Natural killer cell (primary cell): ENCODE measurements at regions not wholly inside any gene's neighbourhood (a gene's known extent, or its start where the extent isn't known, plus 50 kb on each side); places are given as distances from the start of the nearest gene placed in this dataset.

Source experiments
- ATAC-seq, 3 donors: fragments of 150-1000 bp in 2 of 3; fragments of 200-7000 bp in 1 of 3; cut with Tn5 transposase; 1 replicate in 1 of 3; 2 replicates in 2 of 3; pipeline ENCODE4 v1.10.0; 2021; ENCODE audit warnings: mild to moderate bottlenecking in 2 of 3, moderate library complexity in 2 of 3
- DNase-seq, 2 donors: peaks; one replicate each; pipeline versions ENCODE4 v3.0.0 to v3.0.0-alpha.2; 2013 to 2021; ENCODE audit warnings: mixed read lengths in 1 of 2
- H3K27ac ChIP-seq: one replicate; pipeline ENCODE4 v1.5.1; 2013; ENCODE audit warnings: mild to moderate bottlenecking, low read length
- H3K27me3 ChIP-seq: one replicate; pipeline ENCODE4 v1.6.1; 2013; ENCODE audit warnings: low read length; ENCODE audit not compliant: control insufficient read depth, insufficient read depth
- H3K36me3 ChIP-seq: one replicate; pipeline ENCODE4 v1.6.1; 2013; ENCODE audit warnings: low read length; ENCODE audit not compliant: control insufficient read depth, insufficient read depth
- H3K4me1 ChIP-seq: one replicate; pipeline ENCODE4 v1.6.1; 2013; ENCODE audit warnings: low read length; ENCODE audit not compliant: control insufficient read depth, insufficient read depth
- H3K4me3 ChIP-seq: one replicate; pipeline ENCODE4 v1.5.1; 2013; ENCODE audit warnings: low read length
- H3K9me3 ChIP-seq: one replicate; pipeline ENCODE4 v1.6.1; 2013; ENCODE audit warnings: low read length; ENCODE audit not compliant: control insufficient read depth, insufficient read depth
- H3K27ac Mint-ChIP-seq, 2 donors: one replicate each; pipeline ENCODE4 v1.8.0; 2022; ENCODE audit warnings: mild to moderate bottlenecking in 2 of 2, mixed read lengths in 2 of 2, moderate library complexity in 1 of 2
- H3K27me3 Mint-ChIP-seq, 2 donors: one replicate each; pipeline ENCODE4 v1.8.0; 2022; ENCODE audit warnings: low read depth in 2 of 2, mixed read lengths in 2 of 2
- H3K36me3 Mint-ChIP-seq: one replicate; pipeline ENCODE4 v1.8.0; 2022; ENCODE audit warnings: mixed read lengths
- H3K4me1 Mint-ChIP-seq, 2 donors: one replicate each; pipeline ENCODE4 v1.8.0; 2022; ENCODE audit warnings: mixed read lengths in 2 of 2
- H3K4me3 Mint-ChIP-seq: one replicate; pipeline ENCODE4 v1.8.0; 2022; ENCODE audit warnings: mild to moderate bottlenecking, moderate library complexity, mixed read lengths
- H3K9me3 Mint-ChIP-seq, 2 donors: one replicate each; pipeline ENCODE4 v1.8.0; 2022; ENCODE audit warnings: mixed read lengths in 2 of 2
- CTCF ChIP-seq: fragments of 200-600 bp; IDR thresholded peaks from one replicate; pipeline ENCODE4 v1.8.0; 2022; ENCODE audit warnings: antibody characterized with exemption
- WGBS: methylation state at CpG from one replicate; pipeline ENCODE4 v1.1.7; 2013; ENCODE audit warnings: missing lambda C conversion rate; ENCODE audit not compliant: insufficient coverage; 5-methylcytosine and 5-hydroxymethylcytosine counted together
- intact Hi-C: fragments of 100-400 bp; cut with micrococcal nuclease; formaldehyde crosslinking; loops from one replicate; pipeline ENCODE4 v1.14.2; 2022

DNA sequence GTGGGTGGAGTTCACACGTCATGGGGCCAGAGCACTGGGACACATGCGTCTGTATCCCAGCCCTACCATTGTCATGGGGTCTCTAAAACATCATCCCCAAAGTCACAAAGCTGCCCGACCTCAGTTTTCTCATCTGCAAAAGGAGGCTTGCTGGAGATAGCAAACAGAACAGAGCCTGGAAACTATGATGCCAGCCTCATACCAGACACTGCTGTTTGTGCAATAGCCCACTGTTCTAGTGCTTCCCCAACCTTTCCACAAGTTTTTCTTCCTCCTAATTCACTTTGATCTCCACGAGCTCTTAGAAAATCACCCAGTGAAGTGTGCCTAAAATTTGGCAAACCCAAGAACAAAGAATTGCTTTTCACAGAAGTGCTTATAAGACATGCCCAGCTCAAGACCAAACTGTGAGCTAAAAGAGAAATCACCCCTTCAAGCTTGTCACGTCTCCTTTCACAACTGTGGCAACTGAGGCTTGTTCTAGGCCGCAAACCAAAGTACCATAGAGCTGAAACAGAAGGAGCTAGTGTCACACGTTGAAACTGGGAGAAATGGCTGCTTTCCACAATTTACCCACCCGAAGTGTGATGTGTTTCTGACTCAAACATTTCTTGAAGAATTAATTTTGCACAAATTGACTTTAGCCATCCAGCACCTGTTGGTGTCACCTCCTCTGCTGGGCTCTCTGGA, 162.7 kb upstream of the ID2 start:
- H3K27ac Mint-ChIP-seq: peak overlapping the region; percentile 91 to 94
- peaks cover 84 to 87% of the 10 kb centered on the region in 2 donors for H3K4me1 Mint-ChIP-seq
- no peak for TF ChIP-seq CTCF
- no peaks in the 10 kb centered on the region for H3K36me3 Mint-ChIP-seq
- Histone ChIP-seq H3K4me1 (peaks cover 100% of the 10 kb centered on the region), H3K27me3 (no peaks in the 10 kb centered on the region), H3K36me3 (no peaks in the 10 kb centered on the region), H3K27ac (peak overlapping the region; percentile 80), H3K4me3 (no peak overlapping the region), H3K9me3 (peaks cover under 1% of the 10 kb centered on the region)
- no peaks in the 10 kb centered on the region for H3K9me3 Mint-ChIP-seq
- WGBS: 57% methylated on average over 8 of the region's 8 CpGs
- no peaks in the 10 kb centered on the region for H3K27me3 Mint-ChIP-seq
- H3K4me3 Mint-ChIP-seq: peak overlapping the region; percentile 76
- ATAC-seq: peak; percentile 37 to 62 (median 45)
- peak; percentile 42 to 56 for DNase-seq
- intact Hi-C loops: loop anchor here (5.0 kb wide), 2 partner anchors 42 to 172 kb away; no protein-coding TSS in a partner anchor

DNA sequence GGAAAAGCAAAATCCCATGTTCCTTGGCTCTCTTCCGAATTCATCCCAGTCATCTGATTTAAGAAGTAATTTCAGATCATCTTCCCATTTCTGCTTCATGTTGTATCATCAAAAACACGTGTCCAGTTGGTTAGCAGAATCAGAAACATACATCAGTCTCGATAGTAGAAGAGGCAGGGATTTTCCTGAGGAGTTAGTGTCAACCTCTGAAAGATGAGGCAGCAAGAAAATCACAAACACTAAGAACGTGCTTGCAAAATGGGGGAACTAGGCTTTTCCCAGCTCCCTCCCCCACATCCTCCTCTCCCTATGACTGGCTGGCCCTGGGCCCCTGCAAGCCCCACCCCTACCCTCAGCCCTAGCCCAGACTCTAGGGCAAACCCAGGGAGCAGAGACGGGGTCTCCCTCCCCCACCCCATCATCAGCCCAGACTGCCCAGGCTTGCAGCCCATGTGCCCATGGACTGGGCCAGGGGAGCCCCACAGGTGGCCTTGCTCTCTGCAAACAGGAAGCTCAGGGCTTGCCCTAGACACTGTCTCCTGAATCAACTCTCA, 161.0 kb upstream of the ID2 start:
- no peak for TF ChIP-seq CTCF
- Histone ChIP-seq H3K4me3 (no peak overlapping the region), H3K27ac (peak overlapping the region; percentile 80), H3K4me1 (peaks cover 100% of the 10 kb centered on the region), H3K36me3 (no peaks in the 10 kb centered on the region), H3K27me3 (no peaks in the 10 kb centered on the region), H3K9me3 (no peaks in the 10 kb centered on the region)
- intact Hi-C loops: no loop called here
- Mint-ChIP-seq H3K27ac (peak overlapping the region; percentile 91 to 94), H3K9me3 (no peaks in the 10 kb centered on the region), H3K27me3 (no peaks in the 10 kb centered on the region), H3K4me3 (peak overlapping the region; percentile 51), H3K4me1 (peaks cover 87% of the 10 kb centered on the region in 2 donors), H3K36me3 (no peaks in the 10 kb centered on the region)
- DNase-seq (peak in 1 of 2 donors; percentile 33), ATAC-seq (peak in 2 of 3 donors; percentile 17 to 29)
- 51% methylated on average over 5 of the region's 5 CpGs for WGBS

GRCh38 chr2:8522687-8523086, 159.2 kb upstream of the ID2 start:
- Mint-ChIP-seq H3K4me3 (peak overlapping the region; percentile 79), H3K27me3 (no peaks in the 10 kb centered on the region), H3K27ac (peak overlapping the region; percentile 91 to 94), H3K36me3 (no peaks in the 10 kb centered on the region), H3K9me3 (no peaks in the 10 kb centered on the region), H3K4me1 (peaks cover 89% of the 10 kb centered on the region in 2 donors)
- 19% methylated on average over 2 of the region's 2 CpGs for WGBS
- Histone ChIP-seq H3K27me3 (no peaks in the 10 kb centered on the region), H3K4me3 (no peak overlapping the region), H3K27ac (peak overlapping the region; percentile 59), H3K36me3 (no peaks in the 10 kb centered on the region), H3K9me3 (no peaks in the 10 kb centered on the region), H3K4me1 (peaks cover 97% of the 10 kb centered on the region)
- no peak for TF ChIP-seq CTCF
- intact Hi-C loops: no loop called here
- ATAC-seq (peak in 1 of 3 donors; percentile 18), DNase-seq (peak in 1 of 2 donors; percentile 46)
